DND-41 (cell line): ENCODE measurements at regions not wholly inside any gene's neighbourhood (a gene's known extent, or its start where the extent isn't known, plus 50 kb on each side); places are given as distances from the start of the nearest gene placed in this dataset.

Experiments used
- ATAC-seq: fragments of 200-7000 bp; cut with Tn5 transposase; 3 replicates; pipeline ENCODE4 v1.9.1; 2021; ENCODE audit warnings: low read depth; ENCODE audit not compliant: insufficient read depth
- DNase-seq: peaks from one replicate; pipeline ENCODE4 v3.0.0-alpha.2; 2020
- H2AFZ ChIP-seq: 2 replicates; pipeline ENCODE4 v1.6.0; 2012; ENCODE audit warnings: low read depth, low read length
- H3K27ac ChIP-seq: 2 replicates; pipeline ENCODE4 v1.5.1; 2012; ENCODE audit warnings: low read length, inconsistent platforms
- H3K27me3 ChIP-seq: fragments of 200-600 bp; sonication (generic); 2 replicates; pipeline ENCODE4 v1.6.0; 2012; ENCODE audit warnings: low read length, mild to moderate bottlenecking, inconsistent platforms; ENCODE audit not compliant: insufficient read depth, poor library complexity
- H3K36me3 ChIP-seq: 2 replicates; pipeline ENCODE4 v1.5.1; 2012; ENCODE audit warnings: low read length, inconsistent platforms; ENCODE audit not compliant: insufficient read depth
- H3K4me1 ChIP-seq: 2 replicates; pipeline ENCODE4 v1.5.1; 2012; ENCODE audit warnings: mild to moderate bottlenecking, low read length; ENCODE audit not compliant: insufficient read depth
- H3K4me2 ChIP-seq: 2 replicates; pipeline ENCODE4 v1.6.0; 2012; ENCODE audit warnings: mild to moderate bottlenecking, moderate library complexity, low read length, inconsistent platforms; ENCODE audit not compliant: insufficient read depth
- H3K4me3 ChIP-seq, 2 experiments: fragments of 200-600 bp in 1 of 2; shearing (Covaris generic) in 1 of 2; 2 replicates each; pipeline ENCODE4 v1.5.1; 2012 to 2016; ENCODE audit warnings: inconsistent platforms in 2 of 2, low read length in 2 of 2, mild to moderate bottlenecking in 2 of 2, low read depth in 1 of 2, moderate library complexity in 1 of 2
- H3K79me2 ChIP-seq: 2 replicates; pipeline ENCODE4 v1.6.0; 2012; ENCODE audit warnings: low read length, inconsistent platforms; ENCODE audit not compliant: insufficient read depth
- H3K9ac ChIP-seq: 2 replicates; pipeline ENCODE4 v1.6.0; 2012; ENCODE audit warnings: low read depth, mild to moderate bottlenecking, inconsistent platforms, low read length, moderate library complexity
- H3K9me3 ChIP-seq: 2 replicates; pipeline ENCODE4 v1.5.1; 2012; ENCODE audit warnings: low read length, moderate library complexity, mild to moderate bottlenecking, inconsistent platforms; ENCODE audit not compliant: insufficient read depth, severe bottlenecking
- H4K20me1 ChIP-seq: 2 replicates; pipeline ENCODE4 v1.6.0; 2012; ENCODE audit warnings: low read length; ENCODE audit not compliant: insufficient read depth
- EZH2 ChIP-seq: IDR thresholded peaks from 3 replicates; pipeline ENCODE4 v1.6.1; 2012; ENCODE audit warnings: borderline replicate concordance, low read depth, mild to moderate bottlenecking, moderate library complexity, low read length, inconsistent platforms; ENCODE audit not compliant: severe bottlenecking
- TF ChIP-seq, protein P1 (sequence below): IDR thresholded peaks from 2 replicates; pipeline ENCODE4 v1.5.1; 2012; ENCODE audit warnings: borderline replicate concordance, low read length, moderate library complexity, mild to moderate bottlenecking; ENCODE audit not compliant: poor library complexity, severe bottlenecking; ENCODE audit errors: extremely low read depth

DNA sequence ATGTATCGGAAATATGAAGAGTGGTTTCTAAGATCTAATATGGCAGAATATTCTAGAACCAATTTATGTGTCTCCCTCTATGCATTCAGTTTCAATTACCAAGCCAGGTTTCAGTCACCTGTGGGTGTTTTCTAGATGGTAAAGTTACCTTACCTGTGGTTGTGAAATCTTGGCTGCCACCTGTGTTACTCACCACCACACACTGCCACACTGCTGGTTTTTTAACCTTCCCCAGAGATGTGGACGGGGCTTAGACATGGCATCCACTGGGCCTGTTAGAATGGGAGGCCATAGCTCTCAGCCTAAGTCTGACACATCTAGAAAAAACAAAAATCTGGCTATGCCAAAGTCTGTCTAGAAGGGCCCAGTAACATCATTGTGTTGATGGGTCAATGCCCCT is 896.5 kb upstream of the PABPC4L start:
- Histone ChIP-seq H2AFZ (no peak overlapping the region), H3K27me3 (no peaks in the 10 kb centered on the region)
- no peak for DNase-seq

DNA sequence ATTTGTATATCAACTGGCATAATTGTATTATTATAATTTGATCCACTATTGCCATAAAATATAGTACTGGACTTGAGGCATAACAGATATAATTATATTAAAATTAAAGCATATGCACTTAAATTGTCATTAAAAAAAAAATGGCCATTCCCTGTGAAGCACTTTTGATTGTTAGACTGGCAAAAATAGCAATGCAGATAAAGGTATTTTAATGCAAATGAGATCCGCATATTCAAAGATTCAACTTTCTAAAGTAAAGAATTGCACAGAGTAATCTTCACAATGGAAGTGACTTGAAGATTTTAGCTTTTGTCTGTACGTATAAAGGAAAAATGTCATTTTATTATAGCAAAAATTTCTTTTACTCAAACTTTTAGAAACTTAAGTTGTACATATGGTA is 871.8 kb upstream of the PABPC4L start:
- H3K4me2 ChIP-seq = no peak overlapping the region
- H3K9ac ChIP-seq = no peak overlapping the region
- DNase-seq (no peak), ATAC-seq (no peak)
- H3K36me3 ChIP-seq = no peaks in the 10 kb centered on the region
- H3K4me1 ChIP-seq = no peaks in the 10 kb centered on the region
- no peak overlapping the region for H2AFZ ChIP-seq
- H3K4me3 ChIP-seq = no peak overlapping the region
- H3K9me3 ChIP-seq = no peaks in the 10 kb centered on the region
- no peaks in the 10 kb centered on the region for H3K27me3 ChIP-seq
- H4K20me1 ChIP-seq = no peaks in the 10 kb centered on the region
- no peak overlapping the region for H3K27ac ChIP-seq
- TF ChIP-seq, protein P1, sequence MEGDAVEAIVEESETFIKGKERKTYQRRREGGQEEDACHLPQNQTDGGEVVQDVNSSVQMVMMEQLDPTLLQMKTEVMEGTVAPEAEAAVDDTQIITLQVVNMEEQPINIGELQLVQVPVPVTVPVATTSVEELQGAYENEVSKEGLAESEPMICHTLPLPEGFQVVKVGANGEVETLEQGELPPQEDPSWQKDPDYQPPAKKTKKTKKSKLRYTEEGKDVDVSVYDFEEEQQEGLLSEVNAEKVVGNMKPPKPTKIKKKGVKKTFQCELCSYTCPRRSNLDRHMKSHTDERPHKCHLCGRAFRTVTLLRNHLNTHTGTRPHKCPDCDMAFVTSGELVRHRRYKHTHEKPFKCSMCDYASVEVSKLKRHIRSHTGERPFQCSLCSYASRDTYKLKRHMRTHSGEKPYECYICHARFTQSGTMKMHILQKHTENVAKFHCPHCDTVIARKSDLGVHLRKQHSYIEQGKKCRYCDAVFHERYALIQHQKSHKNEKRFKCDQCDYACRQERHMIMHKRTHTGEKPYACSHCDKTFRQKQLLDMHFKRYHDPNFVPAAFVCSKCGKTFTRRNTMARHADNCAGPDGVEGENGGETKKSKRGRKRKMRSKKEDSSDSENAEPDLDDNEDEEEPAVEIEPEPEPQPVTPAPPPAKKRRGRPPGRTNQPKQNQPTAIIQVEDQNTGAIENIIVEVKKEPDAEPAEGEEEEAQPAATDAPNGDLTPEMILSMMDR = no peak
- no peak for TF ChIP-seq EZH2
- no peaks in the 10 kb centered on the region for H3K79me2 ChIP-seq

More for the DNA sequence above, 896.5 kb upstream of the PABPC4L start:
- no peak overlapping the region for H3K9ac ChIP-seq
- H3K4me3 ChIP-seq = no peak overlapping the region
- no peak for ATAC-seq
- no peaks in the 10 kb centered on the region for H3K36me3 ChIP-seq
- H3K79me2 ChIP-seq = no peaks in the 10 kb centered on the region
- no peaks in the 10 kb centered on the region for H3K4me1 ChIP-seq
- no peaks in the 10 kb centered on the region for H4K20me1 ChIP-seq
- no peak for TF ChIP-seq EZH2
- TF ChIP-seq, protein P1 = no peak
- no peak overlapping the region for H3K4me2 ChIP-seq
- no peak overlapping the region for H3K27ac ChIP-seq
- no peaks in the 10 kb centered on the region for H3K9me3 ChIP-seq

GRCh38 chr4:135072553-135072952 is 871.0 kb upstream of the PABPC4L start:
- TF ChIP-seq EZH2 = no peak
- TF ChIP-seq, protein P1 = no peak
- Histone ChIP-seq H3K4me2 (no peak overlapping the region), H3K27me3 (no peaks in the 10 kb centered on the region), H3K9me3 (no peaks in the 10 kb centered on the region), H3K4me1 (no peaks in the 10 kb centered on the region), H3K4me3 (no peak overlapping the region), H4K20me1 (no peaks in the 10 kb centered on the region), H3K9ac (no peak overlapping the region), H3K79me2 (no peaks in the 10 kb centered on the region), H3K36me3 (no peaks in the 10 kb centered on the region), H2AFZ (no peak overlapping the region), H3K27ac (no peak overlapping the region)
- ATAC-seq (no peak), DNase-seq (no peak)

- Histone ChIP-seq H3K27ac (no peak overlapping the region), H3K36me3 (no peaks in the 10 kb centered on the region), H3K9ac (no peak overlapping the region), H4K20me1 (no peaks in the 10 kb centered on the region), H3K79me2 (no peaks in the 10 kb centered on the region), H3K4me2 (no peak overlapping the region), H2AFZ (peak overlapping the region; percentile 30; the same call in 1 of the 2 replicates), H3K27me3 (no peaks in the 10 kb centered on the region), H3K4me1 (no peaks in the 10 kb centered on the region), H3K4me3 (no peak overlapping the region), H3K9me3 (no peaks in the 10 kb centered on the region)
- TF ChIP-seq EZH2 = no peak
- TF ChIP-seq, protein P1 = no peak
- DNase-seq (no peak), ATAC-seq (no peak; the same call in 2 of the 3 replicates)
Observed at GRCh38 chr4:135065366-135065765, 863.8 kb upstream of the PABPC4L start.
